K562 (cell line): ENCODE measurements at regions not wholly inside any gene's neighbourhood (a gene's known extent, or its start where the extent isn't known, plus 50 kb on each side); places are given as distances from the start of the nearest gene placed in this dataset.

ENCODE experiments used
- ATAC-seq: fragments of 200-7000 bp; cut with Tn5 transposase; 3 replicates; pipeline ENCODE4 v1.9.1; 2020; ENCODE audit warnings: moderate library complexity
- BruUV-seq: library from RNA; stranded (reverse); fragments of 400-500 nt; replicated peaks from 2 replicates; lab custom pipeline; 2021; lab: Mats Ljungman, UMichigan
- CTCF ChIA-PET: fragments of 300-600 bp; formaldehyde crosslinking; extraction: SDS; loops from one replicate; lab custom pipeline; 2021; ENCODE audit warnings: low intra/inter-chr PET ratio; lab: Yijun Ruan, JAX
- POLR2A ChIA-PET: fragments of 300-600, 350-650 bp; sonication (Branson Sonifier 250); formaldehyde crosslinking; extraction: SDS; loops from one replicate; lab custom pipeline; 2021; ENCODE audit warnings: antibody characterized with exemption, inconsistent platforms; lab: Yijun Ruan, JAX
- DNase-seq, 4 experiments: peaks; one replicate each; pipeline versions ENCODE4 v3.0.0 to v3.0.0-alpha.2; 2011 to 2018; ENCODE audit warnings: low spot score in 3 of 4, mixed read lengths in 3 of 4; ENCODE audit errors: extremely low read depth in 1 of 4
- FAIRE-seq: peaks from 2 replicates; lab custom pipeline; 2011; peaks lifted over from hg19 to GRCh38; lab: Jason Lieb, UNC
- H2AFZ ChIP-seq: 2 replicates; pipeline ENCODE4 v1.6.0; 2011; ENCODE audit warnings: low read depth, low read length, control low read depth, inconsistent platforms
- H3K27ac ChIP-seq: fragments of 200-600 bp; 3 replicates; pipeline ENCODE4 v1.8.0; 2011; ENCODE audit warnings: low read depth, mild to moderate bottlenecking, control low read depth, inconsistent platforms, low read length, moderate library complexity, mixed read lengths; ENCODE audit errors: extremely low read depth
- H3K27me3 ChIP-seq, 2 experiments: fragments of 300-600 bp in 1 of 2; 2 replicates in 1 of 2; 3 replicates in 1 of 2; pipeline versions ENCODE4 v1.6.0 to v1.8.0; 2011; ENCODE audit warnings: inconsistent platforms in 2 of 2, low read length in 2 of 2, mild to moderate bottlenecking in 1 of 2, mixed read lengths in 1 of 2, moderate library complexity in 1 of 2; ENCODE audit not compliant: control insufficient read depth in 2 of 2, insufficient read depth in 2 of 2
- H3K36me3 ChIP-seq: fragments of 300-600 bp; 3 replicates; pipeline ENCODE4 v1.8.0; 2011; ENCODE audit warnings: mild to moderate bottlenecking, low read length, inconsistent platforms; ENCODE audit not compliant: control insufficient read depth, insufficient read depth
- H3K4me1 ChIP-seq, 2 experiments: fragments of 200-600 bp in 1 of 2; replicated peaks in 1 of 2; 2 replicates in 1 of 2; 3 replicates in 1 of 2; pipeline versions ENCODE4 v1.5.1 to v1.8.0; 2011; ENCODE audit warnings: inconsistent platforms in 2 of 2, low read length in 2 of 2, mild to moderate bottlenecking in 1 of 2, mixed read lengths in 1 of 2, moderate library complexity in 1 of 2; ENCODE audit not compliant: control insufficient read depth in 2 of 2, insufficient read depth in 2 of 2
- H3K4me2 ChIP-seq: 2 replicates; pipeline ENCODE4 v1.6.1; 2011; ENCODE audit warnings: low read length, control low read depth, inconsistent platforms, mixed read lengths; ENCODE audit not compliant: insufficient read depth
- H3K4me3 ChIP-seq: fragments of 200-600 bp; sonication (generic), shearing (Covaris generic); 2 replicates; pipeline ENCODE4 v1.5.1; 2016; ENCODE audit warnings: control low read depth, inconsistent platforms
- H3K79me2 ChIP-seq: fragments of 200-600 bp; 3 replicates; pipeline ENCODE4 v1.8.0; 2011; ENCODE audit warnings: low read length, inconsistent platforms; ENCODE audit not compliant: control insufficient read depth, insufficient read depth
- H3K9ac ChIP-seq, 2 experiments: 2 replicates each; pipeline versions ENCODE4 v1.6.0 to v1.6.1; 2011; ENCODE audit warnings: low read depth in 2 of 2, low read length in 2 of 2, control low read depth in 1 of 2, inconsistent platforms in 1 of 2, mild to moderate bottlenecking in 1 of 2, mixed read lengths in 1 of 2; ENCODE audit not compliant: insufficient read depth in 1 of 2
- H3K9me1 ChIP-seq: one replicate; pipeline ENCODE4 v1.6.0; 2011; ENCODE audit warnings: inconsistent platforms, mild to moderate bottlenecking, low read length, moderate library complexity; ENCODE audit not compliant: control insufficient read depth, insufficient read depth
- H3K9me3 ChIP-seq: replicated peaks from 2 replicates; pipeline ENCODE4 v1.5.1; 2011; ENCODE audit warnings: low read depth, low read length, inconsistent platforms; ENCODE audit not compliant: control insufficient read depth, insufficient read depth
- H4K20me1 ChIP-seq: replicated peaks from 2 replicates; pipeline ENCODE4 v1.6.1; 2011; ENCODE audit warnings: low read length, inconsistent platforms, mixed read lengths; ENCODE audit not compliant: control insufficient read depth, insufficient read depth
- CBX3 ChIP-seq, 2 experiments: IDR thresholded peaks; 1 replicate in 1 of 2; 2 replicates in 1 of 2; pipeline ENCODE4 v1.6.1; 2012; ENCODE audit warnings: inconsistent platforms in 2 of 2, low read length in 2 of 2, borderline replicate concordance in 1 of 2, control low read depth in 1 of 2
- JUNB ChIP-seq: fragments of 450-650 bp; formaldehyde crosslinking; conservative IDR thresholded peaks from 2 replicates; pipeline ENCODE4 v1.4.0; 2020; ENCODE audit warnings: mild to moderate bottlenecking
- NFRKB ChIP-seq: fragments of 450-650 bp; IDR thresholded peaks from 2 replicates; pipeline ENCODE4 v1.6.1; 2016; ENCODE audit warnings: low read depth
- RAD51 ChIP-seq: fragments of 450-650 bp; IDR thresholded peaks from 2 replicates; pipeline ENCODE4 v1.7.1; 2016; ENCODE audit warnings: low read depth, mild to moderate bottlenecking, borderline replicate concordance
- RBFOX2 ChIP-seq: fragments of 200-400 bp; formaldehyde crosslinking; IDR thresholded peaks from 2 replicates; pipeline ENCODE4 v1.6.1; 2017; ENCODE audit warnings: low read depth, mild to moderate bottlenecking, low read length, moderate library complexity
- RFX5 ChIP-seq: IDR thresholded peaks from 2 replicates; pipeline ENCODE4 v1.6.1; 2011; ENCODE audit warnings: low read depth, mild to moderate bottlenecking, improper control_type of control experiment, low read length
- RREB1 ChIP-seq: fragments of 250-450 bp; sonication (Bioruptor Pico); IDR thresholded peaks from 2 replicates; pipeline ENCODE4 v1.4.0; 2020
- SP1 ChIP-seq: sonication (generic); formaldehyde crosslinking; IDR thresholded peaks from 2 replicates; pipeline ENCODE4 v1.8.1; 2022; ENCODE audit warnings: mild to moderate bottlenecking, missing genetic modification reagents
- ZNF280A ChIP-seq: fragments of 450-650 bp; IDR thresholded peaks from 2 replicates; pipeline ENCODE4 v1.6.1; 2018; ENCODE audit warnings: mild to moderate bottlenecking, low read depth; ENCODE audit not compliant: partially characterized antibody
- ZNF57 ChIP-seq: fragments of 450-650 bp; formaldehyde crosslinking; IDR thresholded peaks from 2 replicates; pipeline ENCODE4 v1.4.0; 2020; ENCODE audit warnings: mild to moderate bottlenecking, moderate library complexity
- ZNF592 ChIP-seq: fragments of 450-650 bp; IDR thresholded peaks from 2 replicates; pipeline ENCODE4 v1.6.1; 2017; ENCODE audit warnings: antibody characterized with exemption, mild to moderate bottlenecking
- WGBS: fragments of 100-300 bp; shearing (Covaris generic); methylation state at CpG from one replicate; pipeline ENCODE4 v1.1.6; 2016; ENCODE audit warnings: low coverage, mixed read lengths; ENCODE audit not compliant: insufficient coverage; ENCODE audit errors: missing lambda C conversion rate; 5-methylcytosine and 5-hydroxymethylcytosine counted together
- in situ Hi-C: fragments of 300-500 bp; cut with MboI; formaldehyde crosslinking; loops from 4 replicates; pipeline ENCODE4 v1.15.0; 2018; ENCODE audit warnings: inconsistent platforms, mixed read lengths
- intact Hi-C: fragments of 100-400 bp; cut with micrococcal nuclease; formaldehyde crosslinking; loops from 2 replicates; pipeline ENCODE4 v1.14.2; 2022

GRCh38 chr16:51242296-51242994, 91.4 kb upstream of the SALL1 start:
- Histone ChIP-seq H3K27me3 (no peaks in the 10 kb centered on the region), H3K4me3 (no peak overlapping the region), H3K27ac (no peak overlapping the region), H3K9me1 (no peaks in the 10 kb centered on the region), H3K9me3 (no peaks in the 10 kb centered on the region), H3K9ac (no peak overlapping the region), H2AFZ (no peak overlapping the region), H3K36me3 (no peaks in the 10 kb centered on the region), H4K20me1 (no peaks in the 10 kb centered on the region), H3K79me2 (no peaks in the 10 kb centered on the region), H3K4me1 (no peaks in the 10 kb centered on the region), H3K4me2 (no peak overlapping the region)
- ChIA-PET CTCF (no interaction called here), POLR2A (interaction anchor here (0.7 kb wide), 1 partner anchor 486 kb away, joined by 4 read pairs; no protein-coding TSS in a partner anchor)
- BruUV-seq: no TSS peak
- in situ Hi-C loops: no loop called here
- intact Hi-C loops: no loop called here
- DNase-seq (no peak), FAIRE-seq (no peak), ATAC-seq (no peak)
- 0% methylated on average over 3 of the region's 3 CpGs for WGBS
- no peak for TF ChIP-seq JUNB (CRISPR knock-in tag)
- TF ChIP-seq CBX3 (IDR thresholded peaks at IDR 0.05; ENCODE audit: borderline replicate concordance in 1 of 2, low read length in 2 of 2): no peak
- TF ChIP-seq RFX5: no peak
- TF ChIP-seq ZNF57 (CRISPR knock-in tag): no peak
- TF ChIP-seq ZNF280A: no peak
- TF ChIP-seq RREB1 (CRISPR knock-in tag): no peak
- no peak for TF ChIP-seq RAD51
- TF ChIP-seq SP1 (CRISPR knock-in tag): no peak
- no peak for TF ChIP-seq NFRKB
- no peak for TF ChIP-seq RBFOX2
- TF ChIP-seq ZNF592: no peak
